Erythroblast (primary cell): ENCODE measurements at regions not wholly inside any gene's neighbourhood (a gene's known extent, or its start where the extent isn't known, plus 50 kb on each side); places are given as distances from the start of the nearest gene placed in this dataset.

Source experiments
- GATA1 ChIP-seq: IDR thresholded peaks from 2 replicates; pipeline ENCODE4 v1.6.1; 2011; ENCODE audit warnings: low read depth, mild to moderate bottlenecking, control low read depth, low read length, moderate library complexity
- POLR2A ChIP-seq: IDR thresholded peaks from 2 replicates; pipeline ENCODE4 v1.6.1; 2011; ENCODE audit warnings: mild to moderate bottlenecking, low read length

DNA sequence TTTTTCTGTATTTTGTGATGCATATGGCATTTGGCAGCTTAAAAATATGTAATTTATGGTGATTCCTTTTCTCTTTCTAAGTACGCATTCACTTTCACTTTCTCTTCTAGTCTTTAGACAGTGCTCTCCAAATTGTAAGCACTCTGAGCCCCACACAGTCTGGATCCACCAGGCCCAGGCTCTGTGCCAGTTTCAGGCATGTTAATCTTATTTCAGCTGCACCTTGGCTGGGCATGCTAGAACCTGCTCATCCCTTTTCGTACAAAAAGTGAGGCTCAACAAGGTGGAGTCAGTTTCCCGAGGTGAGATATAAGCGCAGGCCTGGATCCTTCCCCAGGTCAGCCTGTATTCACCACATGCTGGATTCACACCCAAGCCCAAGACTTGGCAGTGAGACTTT is 203.9 kb downstream of the MTX2 start:
- TF ChIP-seq POLR2A: no peak
- TF ChIP-seq GATA1: no peak
